G401 (cell line): ENCODE measurements at regions not wholly inside any gene's neighbourhood (a gene's known extent, or its start where the extent isn't known, plus 50 kb on each side); places are given as distances from the start of the nearest gene placed in this dataset.

Source experiments
- DNase-seq: peaks from one replicate; pipeline ENCODE4 v3.0.0-alpha.2; 2015; ENCODE audit warnings: low spot score
- in situ Hi-C: cut with HindIII; loops from 2 replicates; pipeline ENCODE4 v1.10.0; 2016; ENCODE audit warnings: low sequenced_read_pairs, mixed read lengths

- in situ Hi-C loops, result no loop called here
- DNase-seq, result peak; percentile 14
These were observed 106.5 kb upstream of the SLC44A3 start for GRCh38 chr1:94713472-94714141.

DNA sequence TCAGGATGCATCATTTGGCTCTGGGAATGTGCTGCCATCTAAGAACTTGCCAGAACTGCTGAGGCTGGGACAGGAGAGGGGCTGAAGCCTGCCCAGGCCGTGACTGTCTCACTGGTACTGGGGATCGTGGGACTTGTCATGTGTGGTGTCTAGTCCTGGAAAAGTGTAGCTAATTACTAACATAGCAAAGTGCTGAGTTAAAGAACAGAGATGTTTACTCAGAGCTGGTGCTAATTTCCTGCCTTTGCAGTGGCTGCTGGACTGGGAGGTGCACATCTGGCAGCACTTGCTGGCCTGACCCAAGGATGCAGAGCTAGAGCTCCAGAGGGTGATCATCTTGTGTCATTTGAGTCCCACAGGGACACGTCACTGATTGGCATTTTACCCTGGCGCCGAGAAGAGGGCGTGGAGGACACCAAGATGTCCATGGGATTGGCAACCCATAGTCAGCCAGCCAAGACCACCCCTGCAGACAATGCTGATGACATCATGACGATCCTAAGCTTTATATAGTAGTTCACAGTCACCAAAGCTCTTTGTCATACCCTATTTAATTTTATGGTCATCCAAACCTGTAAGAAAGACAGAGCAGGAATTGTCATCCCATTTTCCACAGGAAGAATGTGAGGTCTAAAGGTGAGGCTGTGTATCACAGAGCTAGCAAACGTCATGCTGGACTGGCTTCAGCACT is 110.1 kb upstream of the SLC44A3 start:
- in situ Hi-C loops, result no loop called here
- no peak for DNase-seq

DNA sequence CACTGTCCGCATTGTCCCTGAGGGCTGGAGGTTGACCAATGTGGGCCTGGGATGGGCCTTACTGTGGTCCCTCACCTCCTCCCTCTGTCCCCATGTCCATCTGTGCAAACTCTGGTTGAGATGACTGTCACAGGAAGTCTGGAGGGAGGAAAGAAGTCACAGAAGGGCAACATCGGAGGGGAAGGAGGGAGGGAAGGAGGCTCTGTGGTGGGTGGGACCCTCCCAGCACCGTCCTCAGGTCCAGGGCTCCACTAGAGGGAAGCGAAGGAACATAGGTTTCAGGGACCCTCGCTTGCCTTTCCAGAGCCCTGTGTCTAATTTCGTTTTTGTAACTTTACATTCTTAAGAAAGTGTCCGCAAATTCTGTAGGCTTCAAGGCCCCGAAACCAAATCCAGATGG is 111.3 kb upstream of the SLC44A3 start:
- DNase-seq, result no peak
- in situ Hi-C loops, result no loop called here

DNA sequence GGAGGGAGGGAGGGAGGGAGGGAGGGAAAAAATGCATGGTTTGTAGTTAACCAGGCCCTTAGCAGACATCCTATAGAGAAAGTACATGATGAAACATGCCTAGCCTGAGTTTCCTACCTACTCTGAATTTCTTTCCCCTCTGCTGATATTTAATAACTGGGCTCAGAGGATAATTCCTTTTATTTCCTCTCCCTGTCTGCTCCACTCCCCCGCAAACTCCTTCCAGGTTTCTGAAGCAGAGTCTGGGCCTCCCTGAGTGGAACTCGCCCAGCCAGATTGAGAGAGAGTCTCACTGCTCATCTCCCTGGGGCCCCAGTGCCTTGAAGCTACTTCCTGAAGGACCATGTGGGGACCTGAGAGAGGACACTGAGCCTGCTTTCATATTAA is 111.9 kb upstream of the SLC44A3 start:
- no peak for DNase-seq
- in situ Hi-C loops, result no loop called here

GRCh38 chr1:94707321-94708298 is 112.5 kb upstream of the SLC44A3 start:
- no peak for DNase-seq
- in situ Hi-C loops, result no loop called here

DNA sequence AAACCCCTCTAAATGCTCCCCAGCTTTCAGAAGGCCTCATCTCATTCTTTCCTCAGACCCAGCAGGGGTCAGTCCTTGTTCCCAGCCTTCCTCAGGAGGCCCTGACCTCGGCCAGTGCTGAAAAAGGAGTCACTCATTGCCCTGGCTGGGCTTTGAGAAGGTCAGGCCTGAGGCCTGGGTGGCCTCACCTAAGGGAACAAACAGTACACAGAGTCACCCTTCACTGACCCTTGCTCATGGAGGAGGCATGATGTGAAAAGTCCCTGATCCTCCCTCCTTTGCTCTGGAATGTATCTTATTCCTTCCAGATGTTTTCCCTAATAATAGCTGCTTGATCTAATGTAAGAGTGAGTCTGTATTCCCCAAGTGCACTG is 117.7 kb upstream of the SLC44A3 start:
- DNase-seq, result no peak
- in situ Hi-C loops, result no loop called here

DNA sequence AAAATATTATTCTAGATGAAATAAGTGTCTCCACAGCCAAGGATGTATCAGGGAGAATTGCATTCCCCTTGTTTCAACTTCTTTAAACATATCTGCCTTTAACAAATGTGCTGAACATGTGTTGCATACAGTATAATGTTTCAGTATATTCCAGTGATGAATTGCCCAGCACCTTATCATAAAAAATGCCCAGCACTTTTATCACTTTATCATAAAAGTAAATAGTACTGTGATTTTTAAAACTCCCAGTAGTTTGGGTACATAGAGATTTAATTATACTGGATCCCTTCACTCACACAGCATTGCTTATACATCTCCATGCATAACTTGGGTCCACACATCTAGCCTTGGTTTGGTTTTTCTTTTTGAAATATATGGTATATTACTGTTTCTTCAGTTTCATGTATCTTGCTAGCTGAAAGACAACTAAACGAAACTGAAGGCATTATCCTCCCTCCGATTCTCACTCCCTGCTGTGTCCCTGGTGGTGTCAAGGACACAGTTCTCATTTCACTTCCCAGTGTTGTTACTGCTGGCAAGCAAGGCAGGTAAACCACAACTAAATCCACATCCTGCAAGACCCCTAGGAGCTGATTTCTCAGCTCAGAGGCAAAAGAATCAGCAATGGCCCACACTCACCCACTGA is 118.2 kb upstream of the SLC44A3 start:
- no peak for DNase-seq
- in situ Hi-C loops, result no loop called here

- DNase-seq, result no peak
- in situ Hi-C loops, result no loop called here
These were observed 121.2 kb upstream of the SLC44A3 start for GRCh38 chr1:94698759-94699502.

- DNase-seq, result no peak
- in situ Hi-C loops, result no loop called here
These were observed 121.8 kb upstream of the SLC44A3 start for GRCh38 chr1:94698356-94698755.

GRCh38 chr1:94697839-94698238 is 122.3 kb upstream of the SLC44A3 start:
- in situ Hi-C loops, result no loop called here
- no peak for DNase-seq

DNA sequence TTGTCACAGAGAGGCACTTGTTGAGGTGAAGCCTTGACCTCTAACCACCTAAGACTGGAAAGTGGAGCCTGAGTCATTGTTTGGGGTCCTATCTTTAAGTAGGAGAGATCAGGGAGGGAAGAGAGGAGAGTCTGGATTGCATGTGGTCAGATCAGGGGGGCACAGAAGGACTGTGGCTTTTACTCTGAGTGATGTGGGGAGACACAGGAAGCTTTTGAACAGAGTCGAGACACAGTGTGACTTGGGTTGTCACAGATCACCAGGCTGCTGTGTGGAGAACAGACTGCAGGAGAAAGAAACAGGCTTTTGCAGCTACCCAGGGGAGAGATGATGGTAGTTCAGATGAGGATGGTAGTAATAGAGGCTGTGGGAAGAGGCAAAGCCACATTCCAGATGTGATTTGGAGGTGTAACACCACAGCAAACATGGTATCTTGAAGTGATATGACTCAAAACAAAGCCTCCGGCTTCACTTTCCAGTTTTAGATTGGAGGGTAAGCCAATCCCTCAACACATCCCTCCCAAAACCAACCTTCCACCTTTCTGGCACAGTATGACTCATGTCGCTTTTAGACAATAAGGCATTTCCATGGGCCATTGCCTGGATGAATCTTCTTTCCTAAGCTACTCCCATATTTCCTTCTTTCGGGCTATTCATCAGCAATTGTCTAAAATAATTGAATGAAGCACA is 125.8 kb upstream of the SLC44A3 start:
- DNase-seq, result no peak

DNA sequence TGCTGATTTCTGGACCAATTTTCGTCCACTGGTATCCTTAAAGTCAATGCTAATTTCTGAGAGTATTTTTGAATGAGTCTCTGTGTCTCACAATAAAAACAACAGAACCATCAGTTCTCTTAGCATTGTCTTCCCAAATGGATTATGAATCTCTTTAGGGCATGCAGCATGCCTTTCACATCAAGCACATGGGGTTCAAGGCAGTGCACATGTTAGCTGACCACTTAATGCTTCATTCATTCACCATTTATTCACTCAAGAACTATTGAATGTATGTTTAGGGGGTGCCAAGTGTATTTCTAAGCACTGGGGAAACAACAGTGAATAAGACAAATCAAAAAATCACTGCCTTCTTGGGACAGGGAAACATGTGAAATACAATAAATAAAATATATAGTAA is 126.7 kb upstream of the SLC44A3 start:
- in situ Hi-C loops, result no loop called here
- DNase-seq, result no peak

More for the DNA sequence above, 125.8 kb upstream of the SLC44A3 start:
- in situ Hi-C loops, result no loop called here

DNA sequence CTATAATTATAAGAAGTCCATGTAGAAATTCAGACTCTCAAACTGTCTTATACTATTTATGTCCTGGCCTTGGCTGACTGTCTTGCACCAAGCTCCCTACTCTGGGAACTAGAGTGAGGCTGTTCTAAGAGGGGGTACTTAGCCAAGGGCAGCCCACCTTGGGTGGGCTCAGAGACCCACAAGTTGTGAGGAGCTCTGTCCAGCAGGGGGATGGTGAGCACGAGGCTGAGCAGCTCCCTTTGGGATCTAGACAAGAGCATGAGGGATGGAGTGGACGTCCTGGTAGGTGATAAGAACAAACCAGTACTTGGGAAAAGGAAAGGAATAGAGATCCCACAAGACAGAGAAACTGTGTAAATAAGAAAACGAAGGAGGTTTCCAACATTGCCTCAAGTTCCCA is 127.1 kb upstream of the SLC44A3 start:
- in situ Hi-C loops, result no loop called here
- no peak for DNase-seq

- in situ Hi-C loops, result no loop called here
- no peak for DNase-seq
These were observed 131.5 kb upstream of the SLC44A3 start for GRCh38 chr1:94688646-94689045.

DNA sequence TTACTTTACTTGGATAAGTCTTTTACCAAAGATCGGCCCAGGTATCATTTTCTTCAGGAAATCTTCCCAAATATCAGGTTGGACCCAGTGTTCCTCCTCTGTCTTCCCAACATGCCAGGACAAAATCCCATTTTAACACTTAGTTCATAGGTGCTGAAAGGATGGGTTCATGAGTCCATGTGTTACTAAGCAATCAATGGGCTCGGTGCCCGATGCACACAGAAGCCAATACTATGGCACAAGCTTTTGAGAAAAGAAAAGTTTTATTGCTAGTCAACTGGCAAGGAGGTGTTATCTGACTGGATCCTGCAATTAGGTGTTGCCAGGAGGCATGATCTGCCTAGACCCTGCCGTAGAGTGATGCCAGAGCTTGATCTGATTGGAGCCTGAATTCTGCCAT is 133.3 kb upstream of the SLC44A3 start:
- DNase-seq, result no peak
- in situ Hi-C loops, result no loop called here

DNA sequence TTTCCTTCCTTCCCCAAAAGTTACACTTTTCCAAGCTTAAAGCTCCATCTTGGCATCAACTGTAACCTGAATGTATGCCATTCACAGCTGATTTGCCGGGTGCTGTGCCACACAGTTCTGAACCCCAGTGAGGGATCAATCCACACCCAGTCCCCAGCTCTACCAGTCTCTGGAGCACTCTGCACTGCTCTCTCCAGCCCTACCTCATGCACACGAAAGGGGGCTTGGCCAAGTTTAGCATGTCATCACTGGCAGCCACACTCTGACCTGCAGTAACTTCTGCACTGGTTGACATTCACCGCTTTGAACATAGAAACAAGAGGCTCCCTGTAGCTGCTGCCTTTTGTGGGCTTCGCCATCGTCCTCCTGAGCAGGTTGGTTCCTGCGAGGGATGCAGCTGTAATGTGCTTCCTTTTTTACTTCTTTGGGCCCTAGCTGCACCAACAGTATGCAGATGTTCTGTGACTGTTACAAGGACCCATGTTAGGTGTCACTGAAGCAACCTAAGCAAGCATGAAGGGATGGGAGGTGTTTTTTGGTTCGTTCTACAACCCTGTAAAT is 135.4 kb upstream of the SLC44A3 start:
- in situ Hi-C loops, result no loop called here
- no peak for DNase-seq

DNA sequence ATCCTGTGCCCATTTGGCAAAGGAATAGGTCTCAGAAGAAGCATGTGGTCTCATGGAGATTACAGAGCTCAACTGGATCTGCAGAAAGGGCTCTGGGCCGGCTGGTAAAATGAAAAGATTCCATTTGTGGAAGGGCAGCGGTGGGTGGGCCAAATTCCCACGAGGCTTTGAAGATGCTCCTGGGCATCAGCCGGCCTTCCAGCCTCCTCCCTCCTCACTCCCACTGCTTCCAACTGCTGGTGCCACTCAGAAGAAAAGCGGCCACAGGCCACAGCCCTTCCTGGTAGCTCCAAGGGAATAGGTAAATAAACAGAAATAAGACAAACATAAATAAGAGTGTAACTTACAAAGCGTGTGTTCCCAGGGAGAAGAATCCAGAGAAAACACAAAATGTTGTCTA is 136.3 kb upstream of the SLC44A3 start:
- in situ Hi-C loops, result no loop called here
- DNase-seq, result no peak

GRCh38 chr1:94680039-94680377 is 138.4 kb upstream of the F3 start:
- in situ Hi-C loops, result no loop called here
- no peak for DNase-seq
